HL-60 (cell line): ENCODE measurements at regions not wholly inside any gene's neighbourhood (a gene's known extent, or its start where the extent isn't known, plus 50 kb on each side); places are given as distances from the start of the nearest gene placed in this dataset.

Experiments
- DNase-seq, 2 experiments: peaks; one replicate each; pipeline ENCODE4 v3.0.0-alpha.2; 2010 to 2020; ENCODE audit warnings: low read depth in 1 of 2, low spot score in 1 of 2
- H3K27ac ChIP-seq: fragments of 250-450 bp; sonication (Bioruptor Pico); replicated peaks from 2 replicates; pipeline ENCODE4 v1.5.1; 2020; ENCODE audit warnings: mild to moderate bottlenecking, moderate library complexity
- H3K27me3 ChIP-seq: fragments of 250-450 bp; sonication (Bioruptor Pico); 2 replicates; pipeline ENCODE4 v1.5.1; 2021; ENCODE audit warnings: mild to moderate bottlenecking, moderate library complexity; ENCODE audit not compliant: insufficient read depth, poor library complexity, severe bottlenecking
- H3K4me3 ChIP-seq: replicated peaks from 2 replicates; pipeline ENCODE4 v1.5.1; 2011; ENCODE audit warnings: mild to moderate bottlenecking, control low read depth, low read length; ENCODE audit not compliant: insufficient read depth
- GABPA ChIP-seq: IDR thresholded peaks from 2 replicates; pipeline ENCODE4 v1.6.1; 2012; ENCODE audit warnings: low read depth
- POLR2AphosphoS5 ChIP-seq: IDR thresholded peaks from 2 replicates; pipeline ENCODE4 v1.6.1; 2012; ENCODE audit warnings: low read depth
- SPI1 ChIP-seq: IDR thresholded peaks from 2 replicates; pipeline ENCODE4 v1.6.1; 2012; ENCODE audit warnings: low read depth, mild to moderate bottlenecking, borderline replicate concordance
- TF ChIP-seq, protein P1 (sequence below): IDR thresholded peaks from 2 replicates; pipeline ENCODE4 v1.6.1; 2012; ENCODE audit warnings: low read depth; ENCODE audit not compliant: insufficient replicate concordance
- TF ChIP-seq, protein P2 (sequence below): IDR thresholded peaks from one replicate; pipeline ENCODE4 v1.5.1; 2011; ENCODE audit warnings: low read length, control low read depth, inconsistent platforms; ENCODE audit not compliant: insufficient read depth

DNA sequence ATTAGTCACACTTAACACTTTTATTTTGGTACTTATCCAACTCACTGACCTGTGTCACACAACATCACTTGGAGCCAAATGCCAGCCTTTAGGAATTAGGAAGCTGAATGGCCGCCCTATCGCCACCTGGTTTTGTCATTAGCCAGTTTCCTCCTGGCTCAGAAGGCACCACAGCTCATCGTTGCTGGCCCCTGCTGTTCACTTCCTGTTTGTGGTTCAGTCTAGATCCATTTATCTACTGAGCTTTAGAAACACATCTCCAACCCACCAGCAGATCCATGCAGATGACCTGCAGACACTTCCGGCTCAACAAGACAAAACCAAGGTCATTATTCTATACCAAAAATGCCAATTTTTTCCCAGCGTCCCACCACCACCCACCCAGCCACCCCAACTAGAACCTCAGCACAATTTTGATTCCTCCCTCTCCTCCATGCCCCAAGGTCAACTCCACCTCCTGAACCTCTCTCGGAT, 193.5 kb upstream of the NEBL start:
- Histone ChIP-seq H3K27ac (no peak overlapping the region), H3K27me3 (no peaks in the 10 kb centered on the region), H3K4me3 (no peak overlapping the region)
- TF ChIP-seq SPI1 (no peak), GABPA (no peak), POLR2AphosphoS5 (no peak)
- TF ChIP-seq, protein P1, sequence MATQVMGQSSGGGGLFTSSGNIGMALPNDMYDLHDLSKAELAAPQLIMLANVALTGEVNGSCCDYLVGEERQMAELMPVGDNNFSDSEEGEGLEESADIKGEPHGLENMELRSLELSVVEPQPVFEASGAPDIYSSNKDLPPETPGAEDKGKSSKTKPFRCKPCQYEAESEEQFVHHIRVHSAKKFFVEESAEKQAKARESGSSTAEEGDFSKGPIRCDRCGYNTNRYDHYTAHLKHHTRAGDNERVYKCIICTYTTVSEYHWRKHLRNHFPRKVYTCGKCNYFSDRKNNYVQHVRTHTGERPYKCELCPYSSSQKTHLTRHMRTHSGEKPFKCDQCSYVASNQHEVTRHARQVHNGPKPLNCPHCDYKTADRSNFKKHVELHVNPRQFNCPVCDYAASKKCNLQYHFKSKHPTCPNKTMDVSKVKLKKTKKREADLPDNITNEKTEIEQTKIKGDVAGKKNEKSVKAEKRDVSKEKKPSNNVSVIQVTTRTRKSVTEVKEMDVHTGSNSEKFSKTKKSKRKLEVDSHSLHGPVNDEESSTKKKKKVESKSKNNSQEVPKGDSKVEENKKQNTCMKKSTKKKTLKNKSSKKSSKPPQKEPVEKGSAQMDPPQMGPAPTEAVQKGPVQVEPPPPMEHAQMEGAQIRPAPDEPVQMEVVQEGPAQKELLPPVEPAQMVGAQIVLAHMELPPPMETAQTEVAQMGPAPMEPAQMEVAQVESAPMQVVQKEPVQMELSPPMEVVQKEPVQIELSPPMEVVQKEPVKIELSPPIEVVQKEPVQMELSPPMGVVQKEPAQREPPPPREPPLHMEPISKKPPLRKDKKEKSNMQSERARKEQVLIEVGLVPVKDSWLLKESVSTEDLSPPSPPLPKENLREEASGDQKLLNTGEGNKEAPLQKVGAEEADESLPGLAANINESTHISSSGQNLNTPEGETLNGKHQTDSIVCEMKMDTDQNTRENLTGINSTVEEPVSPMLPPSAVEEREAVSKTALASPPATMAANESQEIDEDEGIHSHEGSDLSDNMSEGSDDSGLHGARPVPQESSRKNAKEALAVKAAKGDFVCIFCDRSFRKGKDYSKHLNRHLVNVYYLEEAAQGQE, result no peak
- TF ChIP-seq, protein P2, sequence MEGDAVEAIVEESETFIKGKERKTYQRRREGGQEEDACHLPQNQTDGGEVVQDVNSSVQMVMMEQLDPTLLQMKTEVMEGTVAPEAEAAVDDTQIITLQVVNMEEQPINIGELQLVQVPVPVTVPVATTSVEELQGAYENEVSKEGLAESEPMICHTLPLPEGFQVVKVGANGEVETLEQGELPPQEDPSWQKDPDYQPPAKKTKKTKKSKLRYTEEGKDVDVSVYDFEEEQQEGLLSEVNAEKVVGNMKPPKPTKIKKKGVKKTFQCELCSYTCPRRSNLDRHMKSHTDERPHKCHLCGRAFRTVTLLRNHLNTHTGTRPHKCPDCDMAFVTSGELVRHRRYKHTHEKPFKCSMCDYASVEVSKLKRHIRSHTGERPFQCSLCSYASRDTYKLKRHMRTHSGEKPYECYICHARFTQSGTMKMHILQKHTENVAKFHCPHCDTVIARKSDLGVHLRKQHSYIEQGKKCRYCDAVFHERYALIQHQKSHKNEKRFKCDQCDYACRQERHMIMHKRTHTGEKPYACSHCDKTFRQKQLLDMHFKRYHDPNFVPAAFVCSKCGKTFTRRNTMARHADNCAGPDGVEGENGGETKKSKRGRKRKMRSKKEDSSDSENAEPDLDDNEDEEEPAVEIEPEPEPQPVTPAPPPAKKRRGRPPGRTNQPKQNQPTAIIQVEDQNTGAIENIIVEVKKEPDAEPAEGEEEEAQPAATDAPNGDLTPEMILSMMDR, result no peak
- no peak for DNase-seq

DNA sequence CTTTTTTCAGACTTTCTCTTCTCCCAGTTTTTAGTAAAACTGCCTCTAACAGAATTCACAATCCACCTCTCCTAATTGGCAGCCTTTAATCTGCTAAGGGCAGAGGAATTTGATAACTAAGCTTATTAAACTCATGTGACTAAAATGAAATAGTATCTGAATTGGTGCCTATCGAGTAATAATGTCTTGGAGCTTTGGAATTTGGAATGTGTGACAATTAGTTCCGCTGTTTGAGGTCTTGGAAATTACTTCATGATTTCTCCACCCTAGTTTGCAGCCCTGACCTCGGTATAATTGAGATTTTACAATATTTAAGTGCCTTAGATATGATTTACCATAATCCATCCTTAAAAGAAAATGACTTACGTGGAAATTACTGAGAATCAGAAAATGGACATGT, 190.4 kb upstream of the NEBL start:
- H3K27me3 ChIP-seq, result no peaks in the 10 kb centered on the region
- TF ChIP-seq, protein P2, result no peak
- TF ChIP-seq, protein P1, result no peak
- no peak for TF ChIP-seq GABPA
- TF ChIP-seq POLR2AphosphoS5, result no peak
- TF ChIP-seq SPI1, result no peak
- DNase-seq, result no peak
- no peak overlapping the region for H3K27ac ChIP-seq
- H3K4me3 ChIP-seq, result no peak overlapping the region

DNA sequence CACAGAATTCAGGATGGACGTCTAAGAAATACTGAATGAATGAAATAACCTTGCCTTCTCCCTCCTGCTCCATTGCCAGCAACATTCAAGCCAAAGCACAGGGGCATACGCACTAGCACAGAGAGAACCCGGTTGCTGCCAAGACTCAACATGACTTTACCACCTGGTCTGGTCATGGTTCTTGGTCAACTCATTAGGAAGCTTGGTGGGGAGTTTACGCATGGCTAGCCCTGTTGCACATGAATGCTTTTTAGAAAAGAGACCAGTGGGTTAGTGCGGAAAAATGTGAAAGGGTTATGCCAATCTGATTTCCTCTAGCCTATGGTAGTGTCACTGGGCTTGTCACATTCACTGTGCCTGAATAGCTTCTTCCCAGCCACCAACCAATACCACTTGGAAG, 187.6 kb upstream of the NEBL start:
- no peaks in the 10 kb centered on the region for H3K27me3 ChIP-seq
- TF ChIP-seq, protein P1, result no peak
- TF ChIP-seq, protein P2, result no peak
- TF ChIP-seq GABPA (no peak), POLR2AphosphoS5 (no peak), SPI1 (no peak)
- no peak overlapping the region for H3K27ac ChIP-seq
- DNase-seq, result no peak
- H3K4me3 ChIP-seq, result no peak overlapping the region
